ENCODE measurements at regions not wholly inside any gene's neighbourhood (a gene's known extent, or its start where the extent isn't known, plus 50 kb on each side); places are given as distances from the start of the nearest gene placed in this dataset.
"Not testable (repeated sequence)": the region's sequence is repeated elsewhere in the genome, so short reads cannot be mapped to it uniquely, and the experiment has no call there.

DNA sequence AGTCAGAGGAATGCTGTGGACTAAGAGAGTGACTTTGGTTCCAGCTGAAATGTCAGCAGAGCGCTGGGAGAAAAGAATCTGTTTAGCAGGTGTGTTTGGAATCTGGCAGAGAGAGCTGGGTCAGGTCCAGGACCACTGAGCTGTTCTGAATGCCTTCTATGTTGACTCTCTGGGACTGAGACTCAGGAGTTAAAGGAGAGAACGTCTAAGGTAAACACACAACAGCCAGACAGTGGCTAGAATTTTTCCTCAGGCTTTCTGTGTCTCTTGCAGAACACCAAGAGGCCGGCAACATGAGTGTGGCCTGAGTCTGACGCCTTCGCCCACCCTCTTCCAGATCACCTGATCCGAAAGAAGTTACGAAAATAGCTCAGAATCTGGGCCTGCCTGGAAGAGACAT lies 107.2 kb upstream of the ZNF462 start:
- DNase-seq (ENCODE audit: low spot score), result no peak

DNA sequence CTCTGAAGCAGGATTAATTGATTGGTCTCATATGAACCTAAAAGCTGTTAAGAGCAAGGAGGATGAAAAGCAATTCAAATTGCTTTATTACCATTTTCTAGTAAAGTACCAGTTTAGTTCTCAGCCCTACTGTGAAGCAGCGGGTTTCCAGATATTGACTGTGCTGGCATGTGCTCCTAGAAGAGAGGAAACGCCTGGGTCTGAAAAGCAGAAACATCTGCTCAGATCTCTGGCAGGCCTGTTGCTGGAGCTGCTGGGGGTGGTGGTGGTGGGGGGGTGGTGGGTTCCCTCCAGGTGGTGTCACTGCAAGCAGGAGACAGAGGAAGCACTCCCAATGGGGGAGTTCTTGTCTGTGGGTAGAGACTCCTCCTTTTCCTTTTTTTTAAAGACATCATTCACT lies 105.5 kb upstream of the ZNF462 start:
- DNase-seq (ENCODE audit: low spot score), result no peak

DNA sequence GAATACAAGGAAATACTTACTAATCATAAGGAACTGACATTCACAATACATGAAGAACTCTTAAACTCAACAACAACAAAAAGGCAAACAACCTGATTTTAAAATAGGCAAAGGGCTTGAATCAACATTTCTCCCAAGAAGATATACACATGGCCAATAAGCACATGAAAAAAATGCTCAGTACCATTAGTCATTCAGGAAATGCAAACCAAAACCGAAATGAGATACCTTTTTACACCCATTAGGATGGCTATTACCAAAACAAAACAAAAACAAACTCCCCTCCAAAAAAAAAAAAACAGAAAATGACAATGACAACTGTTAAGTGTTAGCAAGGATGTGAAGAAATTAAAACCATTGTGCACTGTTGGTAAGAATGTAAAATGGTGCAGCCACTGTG lies 104.1 kb upstream of the ZNF462 start:
- DNase-seq (ENCODE audit: low spot score), result no peak

DNA sequence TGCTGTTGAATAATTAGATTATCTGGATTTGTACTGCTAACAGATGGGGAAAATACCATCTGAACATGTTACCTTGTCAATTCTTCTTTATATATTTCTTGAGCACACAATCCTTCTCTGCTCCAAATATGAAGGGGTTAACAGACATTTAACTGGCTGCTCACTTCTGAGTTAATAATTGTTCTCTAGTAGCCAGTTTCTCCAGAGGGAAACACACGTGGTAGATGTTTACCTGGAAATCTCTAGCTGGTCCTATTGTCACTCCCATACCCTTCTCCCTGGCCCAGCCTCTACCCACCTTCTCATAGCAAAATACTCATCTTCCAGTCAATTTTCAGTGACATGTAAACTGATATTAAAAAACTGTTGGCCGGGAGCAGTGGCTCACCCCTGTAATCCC lies 101.5 kb upstream of the ZNF462 start:
- no peak for DNase-seq (ENCODE audit: low spot score)

- no peak for DNase-seq (ENCODE audit: low spot score)
Measured at GRCh38 chr9:106766616-106767015, 96.3 kb upstream of the ZNF462 start.

DNA sequence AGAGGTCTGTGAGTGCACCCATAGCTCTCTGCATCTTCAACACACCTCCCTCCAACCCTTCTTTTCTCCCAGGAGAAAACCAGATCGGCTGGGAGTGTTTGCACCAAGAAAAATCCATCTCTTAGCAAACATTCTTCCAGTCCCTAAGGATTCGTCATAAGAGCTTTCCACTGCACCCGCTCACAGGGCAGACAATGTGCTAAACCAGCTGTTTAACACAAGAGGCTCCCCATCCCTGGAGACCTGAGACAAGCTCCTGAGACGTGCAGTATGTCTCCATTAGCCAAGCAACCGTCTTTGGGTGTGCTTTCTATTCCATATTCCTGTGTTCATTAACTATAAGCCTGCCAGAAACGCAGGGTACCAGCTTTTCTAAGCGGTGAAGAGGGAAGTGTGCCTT lies 93.6 kb upstream of the ZNF462 start:
- DNase-seq (ENCODE audit: low spot score), result no peak

DNA sequence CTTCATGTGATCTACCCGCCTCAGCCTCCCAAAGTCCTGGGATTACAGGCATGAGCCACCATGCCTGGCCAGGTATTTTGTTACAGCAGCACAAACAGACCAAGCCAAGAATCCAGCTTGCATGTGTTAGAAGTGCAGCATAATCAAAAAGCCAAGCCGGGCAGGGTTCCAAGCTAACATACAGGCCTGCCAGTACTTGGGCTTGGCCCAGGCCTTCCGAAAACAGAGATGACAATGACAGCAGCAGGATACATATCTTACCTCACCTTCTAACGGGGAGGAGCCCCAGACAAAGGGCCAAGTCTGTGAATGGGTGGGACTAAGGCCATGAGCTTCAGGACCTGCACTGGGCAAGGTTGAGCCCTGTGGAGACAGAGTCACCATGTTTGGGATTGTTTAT lies 91.4 kb upstream of the ZNF462 start:
- no peak for DNase-seq (ENCODE audit: low spot score)

DNA sequence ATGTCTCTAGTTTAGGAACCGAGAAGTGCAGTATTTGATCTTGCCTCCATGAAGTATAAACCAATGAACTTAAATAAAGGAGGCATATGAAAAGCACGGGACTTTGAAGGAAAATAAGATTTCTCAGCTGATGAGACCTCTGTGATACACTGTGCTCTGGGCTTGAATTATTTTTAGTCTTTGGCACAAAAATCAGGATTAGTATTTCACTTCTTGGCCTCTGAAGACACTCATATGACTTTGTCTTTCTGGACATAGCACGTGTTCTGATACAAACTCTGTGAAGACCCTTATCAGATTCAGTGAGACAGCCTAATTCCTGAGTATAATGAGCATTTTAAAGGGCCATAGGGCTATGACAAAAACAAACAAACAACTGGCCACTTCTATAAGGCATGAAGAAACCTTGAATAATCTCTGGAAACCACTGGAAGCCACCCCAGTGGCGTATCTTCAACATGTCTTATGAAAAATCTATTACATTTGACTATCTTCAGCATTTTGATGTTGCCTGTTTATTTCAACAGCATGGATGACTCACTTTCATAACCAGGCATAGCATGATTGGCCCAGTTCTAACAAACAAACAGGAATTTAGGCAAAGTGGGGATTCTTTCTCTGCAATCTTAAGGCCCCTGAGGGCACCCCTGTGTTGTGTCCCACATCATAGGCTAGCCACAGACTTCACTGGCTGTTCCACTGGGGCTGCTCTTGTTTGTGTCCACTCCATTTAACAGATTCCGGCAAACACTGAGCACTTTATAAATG lies 90.3 kb upstream of the ZNF462 start:
- no peak for DNase-seq (ENCODE audit: low spot score)

DNA sequence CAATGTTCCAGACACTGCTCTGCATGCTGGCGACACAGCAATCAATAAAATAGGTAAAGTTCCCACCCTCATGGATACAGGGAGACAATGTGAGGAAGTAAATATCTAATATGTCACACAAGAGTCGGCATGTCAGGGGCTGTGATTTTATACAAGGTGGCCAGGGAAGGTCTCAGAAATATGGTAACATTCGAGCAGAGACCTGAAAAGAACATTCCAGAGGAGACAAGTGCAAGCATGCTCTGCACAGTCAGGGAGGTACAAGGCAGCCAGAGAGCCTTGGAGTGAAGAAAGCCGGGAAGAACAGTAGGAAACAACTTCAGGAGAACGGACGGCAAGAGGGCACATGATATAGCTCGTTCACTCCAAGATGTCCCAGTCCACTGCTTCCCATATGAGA lies 89.2 kb upstream of the ZNF462 start:
- DNase-seq (ENCODE audit: low spot score), result no peak

DNA sequence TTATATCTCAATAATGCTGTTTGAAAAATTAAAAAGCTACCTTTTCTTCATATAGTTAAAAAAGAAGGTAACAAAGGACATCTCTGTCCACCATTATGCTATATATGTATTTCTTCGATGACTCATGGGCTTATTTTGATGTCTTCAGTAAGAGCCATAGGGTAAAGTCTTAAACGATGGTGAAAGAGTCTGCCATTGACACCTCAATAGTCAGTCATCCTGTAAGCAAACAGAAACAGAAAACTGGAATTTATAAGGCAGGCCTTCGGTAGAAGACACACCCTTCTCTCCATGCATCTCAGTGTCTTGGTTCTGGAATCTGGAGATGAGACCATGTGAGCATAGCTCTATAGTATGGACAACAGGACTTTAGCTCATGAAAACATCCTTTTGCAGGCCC lies 87.0 kb upstream of the ZNF462 start:
- DNase-seq (ENCODE audit: low spot score), result no peak

DNA sequence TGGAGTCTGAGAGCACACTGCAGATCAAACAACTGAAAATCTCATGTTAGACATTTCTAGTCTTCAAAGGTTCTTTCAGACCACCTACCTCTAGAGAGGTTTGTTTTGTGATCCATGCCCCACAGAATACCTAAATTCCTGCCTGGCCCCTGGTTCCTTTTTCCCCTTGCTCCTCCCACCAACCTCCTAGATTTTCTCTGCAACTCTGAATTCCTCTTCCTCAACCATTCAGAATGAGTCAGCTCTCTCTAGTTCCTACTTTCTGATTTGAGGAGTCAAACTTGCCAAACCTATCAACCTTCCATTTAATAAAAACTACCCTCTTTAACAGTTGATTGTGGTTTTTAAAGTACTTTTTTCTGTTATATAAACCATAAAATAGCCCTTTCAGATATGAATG lies 83.2 kb upstream of the ZNF462 start:
- no peak for DNase-seq (ENCODE audit: low spot score)

DNA sequence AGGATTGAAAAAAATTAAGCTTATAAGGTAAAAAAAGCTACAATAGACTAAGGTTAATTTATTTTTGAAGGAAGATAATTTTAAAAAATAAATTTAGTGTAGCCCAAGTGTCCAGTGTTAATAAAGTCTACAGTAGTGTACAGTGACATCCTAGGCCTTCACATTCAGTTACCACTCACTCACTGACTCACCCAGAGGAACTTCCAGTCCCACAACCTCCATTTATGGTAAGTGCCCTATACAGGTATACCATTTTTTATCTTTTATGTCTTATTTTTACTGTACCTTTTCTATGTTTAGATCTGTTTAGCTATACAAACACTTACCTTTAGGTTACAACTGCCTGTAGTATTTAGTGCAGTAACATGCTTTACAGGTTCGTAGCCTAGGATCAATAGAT lies 79.8 kb upstream of the ZNF462 start:
- no peak for DNase-seq (ENCODE audit: low spot score)

GRCh38 chr9:106784076-106784475 lies 78.9 kb upstream of the ZNF462 start:
- DNase-seq (ENCODE audit: low spot score), result no peak

GRCh38 chr9:106785200-106785599 lies 77.8 kb upstream of the ZNF462 start:
- no peak for DNase-seq (ENCODE audit: low spot score)

- not testable (repeated sequence) for DNase-seq (ENCODE audit: low spot score)
Measured at GRCh38 chr9:106788021-106788420, 74.9 kb upstream of the ZNF462 start.

- no peak for DNase-seq (ENCODE audit: low spot score)
Measured at GRCh38 chr9:106795031-106795430, 67.9 kb upstream of the ZNF462 start.

- no peak for DNase-seq (ENCODE audit: low spot score)
Measured at GRCh38 chr9:106796771-106797170, 66.2 kb upstream of the ZNF462 start.

- no peak for DNase-seq (ENCODE audit: low spot score)
Measured at GRCh38 chr9:106797299-106797698, 65.7 kb upstream of the ZNF462 start.

GRCh38 chr9:106798016-106798799 lies 64.8 kb upstream of the ZNF462 start:
- no peak for DNase-seq (ENCODE audit: low spot score)

GRCh38 chr9:106799152-106799551 lies 63.8 kb upstream of the ZNF462 start:
- DNase-seq (ENCODE audit: low spot score), result no peak

DNA sequence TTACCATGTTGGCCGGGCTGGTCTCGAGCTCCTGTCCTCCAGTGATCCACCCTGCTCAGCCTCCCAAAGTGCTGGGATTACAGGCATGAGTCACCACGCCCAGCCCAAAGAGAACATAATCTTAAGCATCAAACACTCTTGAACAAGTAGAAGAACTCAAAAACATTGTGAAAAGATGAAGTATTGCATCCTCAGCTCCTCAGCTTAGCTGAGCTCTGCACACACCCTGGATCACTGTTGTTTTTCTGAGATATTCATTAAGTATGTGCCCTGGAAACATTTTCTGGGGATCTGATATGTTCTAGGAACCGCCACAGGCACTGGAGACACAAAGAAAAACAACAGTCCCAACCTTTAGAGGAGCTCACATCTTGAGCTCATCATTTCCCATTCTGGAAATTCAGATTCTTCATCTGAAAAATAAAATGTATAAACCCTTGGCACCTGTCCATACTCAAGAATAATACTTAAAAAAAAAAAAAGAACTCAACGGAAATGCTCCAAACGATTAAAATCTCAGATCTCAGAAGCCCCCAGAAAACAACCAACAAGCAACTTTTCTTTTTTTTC lies 62.2 kb upstream of the ZNF462 start:
- no peak for DNase-seq (ENCODE audit: low spot score)

- DNase-seq (ENCODE audit: low spot score), result no peak
Measured at GRCh38 chr9:106801816-106802215, 61.1 kb upstream of the ZNF462 start.

All from ureter (tissue), 1 donor.